NCI-H748 (cell line): ENCODE measurements at regions not wholly inside any gene's neighbourhood (a gene's known extent, or its start where the extent isn't known, plus 50 kb on each side); places are given as distances from the start of the nearest gene placed in this dataset.

Experiments used
- DNase-seq: peaks from one replicate; lab custom pipeline; 2025; ENCODE audit not compliant: unreplicated experiment; lab: John Stamatoyannopoulos, UW

GRCh38 chr1:207971331-207972219 lies 60.6 kb upstream of the CD34 start:
- no peak for DNase-seq

GRCh38 chr1:207970329-207971233 lies 59.7 kb upstream of the CD34 start:
- DNase-seq: no peak

GRCh38 chr1:207969528-207969927 lies 58.6 kb upstream of the CD34 start:
- DNase-seq: no peak

- no peak for DNase-seq
These were observed 57.6 kb upstream of the CD34 start for GRCh38 chr1:207968521-207969009.

- no peak for DNase-seq
These were observed 56.8 kb upstream of the CD34 start for GRCh38 chr1:207967703-207968102.

GRCh38 chr1:207966521-207966920 lies 55.6 kb upstream of the CD34 start:
- no peak for DNase-seq

GRCh38 chr1:207965392-207966387 lies 54.8 kb upstream of the CD34 start:
- peak; percentile 4 for DNase-seq

GRCh38 chr1:207964195-207964966 lies 53.5 kb upstream of the CD34 start:
- no peak for DNase-seq

GRCh38 chr1:207963427-207964194 lies 52.7 kb upstream of the CD34 start:
- DNase-seq: peak; percentile 78

- DNase-seq: peak; percentile 39
These were observed 51.9 kb upstream of the CD34 start for GRCh38 chr1:207962716-207963426.
